ENCODE measurements at regions not wholly inside any gene's neighbourhood (a gene's known extent, or its start where the extent isn't known, plus 50 kb on each side); places are given as distances from the start of the nearest gene placed in this dataset.

GRCh38 chr5:123987956-123988355, 476.0 kb downstream of the CSNK1G3 start:
- TF ChIP-seq CTCF (IDR thresholded peaks at IDR 0.05) (no peak), POLR2A (IDR thresholded peaks at IDR 0.05) (no peak)

All from lower leg skin (tissue), 3 donors.